ENCODE measurements at regions not wholly inside any gene's neighbourhood (a gene's known extent, or its start where the extent isn't known, plus 50 kb on each side); places are given as distances from the start of the nearest gene placed in this dataset.

- no peak for TF ChIP-seq CHD7 (IDR thresholded peaks at IDR 0.05; ENCODE audit: insufficient replicate concordance, low read length)
- TF ChIP-seq ZNF274 (IDR thresholded peaks at IDR 0.05; ENCODE audit: borderline replicate concordance, extremely low read depth, low read length) = no peak
- TF ChIP-seq, protein P1, sequence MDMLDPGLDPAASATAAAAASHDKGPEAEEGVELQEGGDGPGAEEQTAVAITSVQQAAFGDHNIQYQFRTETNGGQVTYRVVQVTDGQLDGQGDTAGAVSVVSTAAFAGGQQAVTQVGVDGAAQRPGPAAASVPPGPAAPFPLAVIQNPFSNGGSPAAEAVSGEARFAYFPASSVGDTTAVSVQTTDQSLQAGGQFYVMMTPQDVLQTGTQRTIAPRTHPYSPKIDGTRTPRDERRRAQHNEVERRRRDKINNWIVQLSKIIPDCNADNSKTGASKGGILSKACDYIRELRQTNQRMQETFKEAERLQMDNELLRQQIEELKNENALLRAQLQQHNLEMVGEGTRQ (IDR thresholded peaks at IDR 0.05; ENCODE audit: low read length) = no peak
- no peak for TF ChIP-seq POLR2A (IDR thresholded peaks at IDR 0.05; ENCODE audit: control extremely low read depth in 1 of 2, low read depth in 2 of 2, low read length in 2 of 2)
- TF ChIP-seq FOSL1 (IDR thresholded peaks at IDR 0.05; ENCODE audit: insufficient read depth, low read depth, low read length) = no peak
- TF ChIP-seq MAFK (IDR thresholded peaks at IDR 0.05; ENCODE audit: low read depth, low read length) = no peak
- TF ChIP-seq SP1 (IDR thresholded peaks at IDR 0.05; ENCODE audit: low read depth, low read length) = no peak
- TF ChIP-seq EZH2 (IDR thresholded peaks at IDR 0.05; ENCODE audit: low read depth, low read length, severe bottlenecking) = no peak
These were observed 136.6 kb downstream of the LMNTD1 start (continued) for GRCh38 chr12:25416516-25416915.

All from H1 (cell line).